Neural crest cell (in vitro differentiated cells): ENCODE measurements at regions not wholly inside any gene's neighbourhood (a gene's known extent, or its start where the extent isn't known, plus 50 kb on each side); places are given as distances from the start of the nearest gene placed in this dataset.

ENCODE experiments used
- DNase-seq: peaks from one replicate; pipeline ENCODE4 v3.0.0; 2021; ENCODE audit warnings: low read depth, mixed read lengths, low spot score
- H3K27ac Mint-ChIP-seq: one replicate; pipeline ENCODE4 v1.8.0; 2021; ENCODE audit warnings: mild to moderate bottlenecking, mixed read lengths; ENCODE audit not compliant: unreplicated experiment
- H3K27me3 Mint-ChIP-seq: 2 replicates; pipeline ENCODE4 v1.8.0; 2021; ENCODE audit warnings: low read depth, mild to moderate bottlenecking, mixed read lengths
- H3K36me3 Mint-ChIP-seq: 2 replicates; pipeline ENCODE4 v1.8.0; 2021; ENCODE audit warnings: low read depth, mild to moderate bottlenecking, mixed read lengths
- H3K4me1 Mint-ChIP-seq: 2 replicates; pipeline ENCODE4 v1.8.0; 2021; ENCODE audit warnings: mixed read lengths
- H3K4me3 Mint-ChIP-seq: one replicate; pipeline ENCODE4 v1.8.0; 2021; ENCODE audit warnings: mild to moderate bottlenecking, mixed read lengths
- H3K9me3 Mint-ChIP-seq: 2 replicates; pipeline ENCODE4 v1.8.0; 2021; ENCODE audit warnings: mixed read lengths
- CTCF ChIP-seq: fragments of 200-600 bp; sonication (generic); conservative IDR thresholded peaks from 2 replicates; pipeline ENCODE4 v1.5.0; 2021; ENCODE audit warnings: antibody characterized with exemption, mild to moderate bottlenecking

- no peaks in the 10 kb centered on the region for H3K36me3 Mint-ChIP-seq
- H3K4me3 Mint-ChIP-seq, result no peak overlapping the region
- no peak overlapping the region for H3K27ac Mint-ChIP-seq
- no peak for DNase-seq
- no peak for TF ChIP-seq CTCF
- H3K4me1 Mint-ChIP-seq, result peaks cover 12% of the 10 kb centered on the region
- no peaks in the 10 kb centered on the region for H3K9me3 Mint-ChIP-seq
- H3K27me3 Mint-ChIP-seq, result no peaks in the 10 kb centered on the region
These were observed 173.1 kb downstream of the ETNK1 start for GRCh38 chr12:22798116-22798515.

- no peaks in the 10 kb centered on the region for H3K9me3 Mint-ChIP-seq
- H3K4me1 Mint-ChIP-seq, result peaks cover 12% of the 10 kb centered on the region
- H3K27ac Mint-ChIP-seq, result no peak overlapping the region
- no peaks in the 10 kb centered on the region for H3K27me3 Mint-ChIP-seq
- no peak overlapping the region for H3K4me3 Mint-ChIP-seq
- no peak for DNase-seq
- no peaks in the 10 kb centered on the region for H3K36me3 Mint-ChIP-seq
- no peak for TF ChIP-seq CTCF
These were observed 174.5 kb downstream of the ETNK1 start for GRCh38 chr12:22799503-22799902.

GRCh38 chr12:22800332-22800731 lies 175.4 kb downstream of the ETNK1 start:
- H3K4me3 Mint-ChIP-seq, result no peak overlapping the region
- no peaks in the 10 kb centered on the region for H3K27me3 Mint-ChIP-seq
- H3K27ac Mint-ChIP-seq, result no peak overlapping the region
- H3K36me3 Mint-ChIP-seq, result no peaks in the 10 kb centered on the region
- no peak for DNase-seq
- TF ChIP-seq CTCF, result no peak
- H3K4me1 Mint-ChIP-seq, result peaks cover 12% of the 10 kb centered on the region
- no peaks in the 10 kb centered on the region for H3K9me3 Mint-ChIP-seq

GRCh38 chr12:22802883-22803630 lies 178.1 kb downstream of the ETNK1 start:
- H3K27me3 Mint-ChIP-seq, result no peaks in the 10 kb centered on the region
- DNase-seq, result no peak
- no peaks in the 10 kb centered on the region for H3K36me3 Mint-ChIP-seq
- H3K27ac Mint-ChIP-seq, result no peak overlapping the region
- H3K9me3 Mint-ChIP-seq, result no peaks in the 10 kb centered on the region
- H3K4me1 Mint-ChIP-seq, result peaks cover 2% of the 10 kb centered on the region
- no peak for TF ChIP-seq CTCF
- H3K4me3 Mint-ChIP-seq, result no peak overlapping the region

- peak overlapping the region; percentile 27 for H3K27ac Mint-ChIP-seq
- TF ChIP-seq CTCF, result no peak
These were observed 178.8 kb downstream of the ETNK1 start for GRCh38 chr12:22803725-22804124.

More at GRCh38 chr12:22803725-22804124, 178.8 kb downstream of the ETNK1 start:
- no peak overlapping the region for H3K4me3 Mint-ChIP-seq
- H3K4me1 Mint-ChIP-seq, result no peaks in the 10 kb centered on the region
- H3K27me3 Mint-ChIP-seq, result no peaks in the 10 kb centered on the region
- no peak for DNase-seq
- H3K36me3 Mint-ChIP-seq, result no peaks in the 10 kb centered on the region
- H3K9me3 Mint-ChIP-seq, result no peaks in the 10 kb centered on the region
